ENCODE measurements at regions not wholly inside any gene's neighbourhood (a gene's known extent, or its start where the extent isn't known, plus 50 kb on each side); places are given as distances from the start of the nearest gene placed in this dataset.

- no peaks in the 10 kb centered on the region for H3K4me1 ChIP-seq (ENCODE audit: insufficient read depth)
- no peak overlapping the region for H3K27ac Mint-ChIP-seq
- H3K27me3 Mint-ChIP-seq (ENCODE audit: insufficient read depth, low read depth, poor library complexity): peaks cover 4% of the 10 kb centered on the region
- H3K36me3 ChIP-seq (ENCODE audit: insufficient read depth): no peaks in the 10 kb centered on the region
- peaks cover 13% of the 10 kb centered on the region for H3K36me3 Mint-ChIP-seq (ENCODE audit: low read depth)
- ATAC-seq: no peak
- no peaks in the 10 kb centered on the region for H3K9me2 ChIP-seq (ENCODE audit: insufficient read depth)
- no peak overlapping the region for H2AFZ ChIP-seq
- no peaks in the 10 kb centered on the region for H3F3A ChIP-seq (replicated peaks; ENCODE audit: low read depth)
- H3K4me3 ChIP-seq: no peak overlapping the region
- H3K4me3 Mint-ChIP-seq: no peak overlapping the region
- H3K4me2 ChIP-seq: no peak overlapping the region
- no peak overlapping the region for H3K27ac ChIP-seq (ENCODE audit: low read depth)
- H4K20me1 ChIP-seq (replicated peaks; ENCODE audit: insufficient read depth): no peaks in the 10 kb centered on the region
- peaks cover 45% of the 10 kb centered on the region for H3K9me3 Mint-ChIP-seq
- DNase-seq (ENCODE audit: low spot score): no peak
- H3K79me2 ChIP-seq (replicated peaks; ENCODE audit: insufficient read depth): no peaks in the 10 kb centered on the region
- no peaks in the 10 kb centered on the region for H3K27me3 ChIP-seq (ENCODE audit: insufficient read depth)
- H3K4me1 Mint-ChIP-seq: no peaks in the 10 kb centered on the region
- TF ChIP-seq ETS1 (IDR thresholded peaks at IDR 0.05): no peak
- TF ChIP-seq ZNF462 (CRISPR knock-in tag; IDR thresholded peaks at IDR 0.05): no peak
- no peak for TF ChIP-seq STAT1 (IDR thresholded peaks at IDR 0.05; ENCODE audit: unreplicated experiment)
- no peak for TF ChIP-seq JUNB (IDR thresholded peaks at IDR 0.05; ENCODE audit: unreplicated experiment)
- TF ChIP-seq EZH2 (IDR thresholded peaks at IDR 0.05; ENCODE audit: low read depth, unreplicated experiment): no peak
- TF ChIP-seq CREB1 (CRISPR knock-in tag; IDR thresholded peaks at IDR 0.05; ENCODE audit: low read depth): no peak
- no peak for TF ChIP-seq REST (IDR thresholded peaks at IDR 0.05; ENCODE audit: unreplicated experiment)
- no peak for TF ChIP-seq ZNF114 (CRISPR knock-in tag; IDR thresholded peaks at IDR 0.05)
- no peak for TF ChIP-seq EZH2phosphoT487 (IDR thresholded peaks at IDR 0.05; ENCODE audit: unreplicated experiment)
- no peak for TF ChIP-seq CTCF (conservative IDR thresholded peaks at IDR 0.05; ENCODE audit: low read depth in 2 of 2)
- no peak for TF ChIP-seq ZNF331 (CRISPR knock-in tag; IDR thresholded peaks at IDR 0.05; ENCODE audit: low read depth)
- no peak for TF ChIP-seq NANOG (IDR thresholded peaks at IDR 0.05; ENCODE audit: borderline replicate concordance)
- no peak for TF ChIP-seq POLR2AphosphoS5 (IDR thresholded peaks at IDR 0.05; ENCODE audit: low read depth)
Observed at GRCh38 chr11:13561860-13562259, 66.1 kb upstream of the PTH start.
